ENCODE measurements at regions not wholly inside any gene's neighbourhood (a gene's known extent, or its start where the extent isn't known, plus 50 kb on each side); places are given as distances from the start of the nearest gene placed in this dataset.

DNA sequence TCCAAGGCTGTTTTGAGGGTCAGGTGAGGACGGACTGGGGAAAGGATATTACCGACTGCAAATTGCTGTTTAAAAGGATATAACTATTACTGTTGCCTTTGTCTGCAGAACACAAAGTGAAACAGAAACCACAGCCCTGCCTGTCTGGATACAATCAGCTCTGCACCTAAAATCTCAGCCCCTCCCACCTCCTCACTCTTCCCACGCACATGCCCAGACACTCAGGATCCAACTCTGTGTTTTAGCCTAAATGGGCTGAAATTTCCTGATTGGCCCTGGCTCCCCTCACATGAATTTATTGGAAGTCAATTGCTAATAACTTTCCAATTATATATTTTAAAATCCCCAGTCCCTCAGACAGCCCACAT is 176.3 kb upstream of the PPP1R26 start:
- Histone ChIP-seq H2AFZ (replicated peaks; ENCODE audit: low read length, poor library complexity) (no peak overlapping the region), H4K20me1 (ENCODE audit: insufficient read depth, low read length) (no peaks in the 10 kb centered on the region), H3K79me1 (ENCODE audit: low read depth in 1 of 2, low read length in 2 of 2) (no peaks in the 10 kb centered on the region), H2BK15ac (ENCODE audit: low read depth, low read length) (no peak overlapping the region), H4K91ac (ENCODE audit: insufficient read depth, low read depth, low read length) (no peak overlapping the region), H3K27ac (ENCODE audit: insufficient read depth, low read length) (no peak overlapping the region), H3K4ac (ENCODE audit: low read depth, low read length) (no peak overlapping the region), H4K8ac (ENCODE audit: low read depth in 2 of 2, low read length in 2 of 2) (no peak overlapping the region), H3K4me3 (ENCODE audit: insufficient read depth, low read depth, low read length) (no peak overlapping the region), H4K5ac (ENCODE audit: low read depth, low read length) (no peak overlapping the region), H2AK9ac (replicated peaks; ENCODE audit: low read depth, low read length, poor library complexity) (no peak overlapping the region), H3K14ac (replicated peaks; ENCODE audit: low read depth, low read length) (no peak overlapping the region), H3K27me3 (ENCODE audit: control insufficient read depth, insufficient read depth, low read length) (no peaks in the 10 kb centered on the region; the same call in 1 of the 2 replicates), H3K18ac (ENCODE audit: low read depth, low read length) (no peak overlapping the region), H3K56ac (ENCODE audit: extremely low read depth, insufficient read depth, low read length) (no peak overlapping the region), H3K9ac (ENCODE audit: low read depth, low read length) (no peak overlapping the region), H3K4me1 (ENCODE audit: control insufficient read depth, insufficient read depth, low read length) (no peaks in the 10 kb centered on the region), H3K23ac (ENCODE audit: low read depth, low read length) (no peak overlapping the region), H2BK120ac (ENCODE audit: low read depth, low read length) (no peak overlapping the region), H2AK5ac (ENCODE audit: low read depth, low read length) (no peak overlapping the region), H3K9me3 (ENCODE audit: control insufficient read depth, insufficient read depth, low read length) (peaks cover 33% of the 10 kb centered on the region), H3K36me3 (ENCODE audit: control insufficient read depth, insufficient read depth, low read length) (no peaks in the 10 kb centered on the region), H3K4me2 (ENCODE audit: low read depth, low read length) (no peak overlapping the region), H2BK5ac (ENCODE audit: low read depth, low read length, poor library complexity, severe bottlenecking) (no peak overlapping the region), H3K9me1 (ENCODE audit: insufficient read depth, low read length) (no peaks in the 10 kb centered on the region), H2BK20ac (ENCODE audit: low read depth, low read length) (no peak overlapping the region)
- no peak for DNase-seq
- dilution Hi-C loops (cut with HindIII; ENCODE audit: low sequenced_read_pairs, unreplicated experiment) = no loop called here
- no TSS peak for BruUV-seq (replicated peaks)
- ATAC-seq (ENCODE audit: low read depth) = no peak
- POLR2A ChIA-PET (ENCODE audit: unreplicated experiment) = interaction anchor here (0.6 kb wide), 1 partner anchor 1762 kb away, joined by 3 read pairs; no protein-coding TSS in a partner anchor
- CTCF ChIA-PET = no interaction called here
- intact Hi-C loops (cut with micrococcal nuclease) = no loop called here
- WGBS, 2 experiments (ENCODE audit: extremely low coverage in 2 of 2, insufficient read length in 1 of 2) = no CpG with 5 or more reads among the region's 3 CpGs
- in situ Hi-C loops (cut with MboI; ENCODE audit: low sequenced_read_pairs) = no loop called here
- no peak for TF ChIP-seq POLR2A (IDR thresholded peaks at IDR 0.05; ENCODE audit: low read depth, low read length)
- TF ChIP-seq SMC3 (IDR thresholded peaks at IDR 0.05; ENCODE audit: low read depth, low read length) = no peak
- no peak for TF ChIP-seq BHLHE40 (IDR thresholded peaks at IDR 0.05; ENCODE audit: low read depth, low read length)
- no peak for TF ChIP-seq NFE2L2 (IDR thresholded peaks at IDR 0.05; ENCODE audit: low read depth, low read length)
- TF ChIP-seq, protein P1, sequence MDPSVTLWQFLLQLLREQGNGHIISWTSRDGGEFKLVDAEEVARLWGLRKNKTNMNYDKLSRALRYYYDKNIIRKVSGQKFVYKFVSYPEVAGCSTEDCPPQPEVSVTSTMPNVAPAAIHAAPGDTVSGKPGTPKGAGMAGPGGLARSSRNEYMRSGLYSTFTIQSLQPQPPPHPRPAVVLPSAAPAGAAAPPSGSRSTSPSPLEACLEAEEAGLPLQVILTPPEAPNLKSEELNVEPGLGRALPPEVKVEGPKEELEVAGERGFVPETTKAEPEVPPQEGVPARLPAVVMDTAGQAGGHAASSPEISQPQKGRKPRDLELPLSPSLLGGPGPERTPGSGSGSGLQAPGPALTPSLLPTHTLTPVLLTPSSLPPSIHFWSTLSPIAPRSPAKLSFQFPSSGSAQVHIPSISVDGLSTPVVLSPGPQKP (IDR thresholded peaks at IDR 0.05; ENCODE audit: borderline replicate concordance, low read depth, low read length) = no peak
- TF ChIP-seq CEBPB (IDR thresholded peaks at IDR 0.05; ENCODE audit: low read depth, low read length) = no peak
- no peak for TF ChIP-seq RFX5 (IDR thresholded peaks at IDR 0.05; ENCODE audit: low read depth, low read length)
- TF ChIP-seq, protein P2, sequence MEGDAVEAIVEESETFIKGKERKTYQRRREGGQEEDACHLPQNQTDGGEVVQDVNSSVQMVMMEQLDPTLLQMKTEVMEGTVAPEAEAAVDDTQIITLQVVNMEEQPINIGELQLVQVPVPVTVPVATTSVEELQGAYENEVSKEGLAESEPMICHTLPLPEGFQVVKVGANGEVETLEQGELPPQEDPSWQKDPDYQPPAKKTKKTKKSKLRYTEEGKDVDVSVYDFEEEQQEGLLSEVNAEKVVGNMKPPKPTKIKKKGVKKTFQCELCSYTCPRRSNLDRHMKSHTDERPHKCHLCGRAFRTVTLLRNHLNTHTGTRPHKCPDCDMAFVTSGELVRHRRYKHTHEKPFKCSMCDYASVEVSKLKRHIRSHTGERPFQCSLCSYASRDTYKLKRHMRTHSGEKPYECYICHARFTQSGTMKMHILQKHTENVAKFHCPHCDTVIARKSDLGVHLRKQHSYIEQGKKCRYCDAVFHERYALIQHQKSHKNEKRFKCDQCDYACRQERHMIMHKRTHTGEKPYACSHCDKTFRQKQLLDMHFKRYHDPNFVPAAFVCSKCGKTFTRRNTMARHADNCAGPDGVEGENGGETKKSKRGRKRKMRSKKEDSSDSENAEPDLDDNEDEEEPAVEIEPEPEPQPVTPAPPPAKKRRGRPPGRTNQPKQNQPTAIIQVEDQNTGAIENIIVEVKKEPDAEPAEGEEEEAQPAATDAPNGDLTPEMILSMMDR (conservative IDR thresholded peaks at IDR 0.05; ENCODE audit: low read depth, low read length) = no peak
- no peak for TF ChIP-seq FOS (IDR thresholded peaks at IDR 0.05; ENCODE audit: low read depth, low read length)
- no peak for TF ChIP-seq CHD1 (IDR thresholded peaks at IDR 0.05; ENCODE audit: low read depth, low read length)
- TF ChIP-seq, protein P3, sequence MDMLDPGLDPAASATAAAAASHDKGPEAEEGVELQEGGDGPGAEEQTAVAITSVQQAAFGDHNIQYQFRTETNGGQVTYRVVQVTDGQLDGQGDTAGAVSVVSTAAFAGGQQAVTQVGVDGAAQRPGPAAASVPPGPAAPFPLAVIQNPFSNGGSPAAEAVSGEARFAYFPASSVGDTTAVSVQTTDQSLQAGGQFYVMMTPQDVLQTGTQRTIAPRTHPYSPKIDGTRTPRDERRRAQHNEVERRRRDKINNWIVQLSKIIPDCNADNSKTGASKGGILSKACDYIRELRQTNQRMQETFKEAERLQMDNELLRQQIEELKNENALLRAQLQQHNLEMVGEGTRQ (IDR thresholded peaks at IDR 0.05; ENCODE audit: low read depth, low read length) = no peak
- TF ChIP-seq MXI1 (IDR thresholded peaks at IDR 0.05; ENCODE audit: borderline replicate concordance, low read depth, low read length) = no peak
- TF ChIP-seq RCOR1 (IDR thresholded peaks at IDR 0.05; ENCODE audit: insufficient replicate concordance, low read length) = no peak
- TF ChIP-seq MAFK (IDR thresholded peaks at IDR 0.05; ENCODE audit: low read depth, low read length) = no peak
- no peak for TF ChIP-seq MAZ (IDR thresholded peaks at IDR 0.05; ENCODE audit: borderline replicate concordance, low read depth, low read length)
- no peak for TF ChIP-seq RAD21 (IDR thresholded peaks at IDR 0.05; ENCODE audit: low read length)

Data from IMR-90 (cell line).